GM21723 (cell line): ENCODE measurements at regions not wholly inside any gene's neighbourhood (a gene's known extent, or its start where the extent isn't known, plus 50 kb on each side); places are given as distances from the start of the nearest gene placed in this dataset.
A peak's percentile ranks its signal among the peaks of the same experiment; 100 is the strongest.
"Not testable (repeated sequence)": the region's sequence is repeated elsewhere in the genome, so short reads cannot be mapped to it uniquely, and the experiment has no call there.

ENCODE experiments used
- ATAC-seq: cut with Tn5 transposase; IDR thresholded peaks from one replicate; pipeline ENCODE4 v1.9.1; 2021; ENCODE audit warnings: mild to moderate bottlenecking, moderate library complexity; ENCODE audit not compliant: unreplicated experiment

DNA sequence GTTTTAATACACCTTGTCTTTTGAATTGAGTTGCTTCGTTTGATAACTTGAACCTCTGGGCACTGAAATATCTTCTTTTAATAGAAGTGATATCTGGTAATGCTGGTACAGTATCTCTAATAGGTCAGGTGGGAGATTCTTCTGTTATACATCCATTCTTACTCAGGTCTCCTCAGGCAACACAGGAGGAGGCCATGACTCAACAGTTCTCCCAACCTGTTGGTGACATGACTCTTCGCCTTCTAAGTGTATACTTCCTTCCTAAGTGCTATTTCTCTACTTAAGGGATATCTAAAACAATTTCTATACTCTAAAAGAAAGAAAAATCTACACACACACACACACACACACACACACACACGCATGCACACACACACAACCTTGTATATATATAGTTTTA is 509.1 kb downstream of the PCNX1 start:
- ATAC-seq = no peak

DNA sequence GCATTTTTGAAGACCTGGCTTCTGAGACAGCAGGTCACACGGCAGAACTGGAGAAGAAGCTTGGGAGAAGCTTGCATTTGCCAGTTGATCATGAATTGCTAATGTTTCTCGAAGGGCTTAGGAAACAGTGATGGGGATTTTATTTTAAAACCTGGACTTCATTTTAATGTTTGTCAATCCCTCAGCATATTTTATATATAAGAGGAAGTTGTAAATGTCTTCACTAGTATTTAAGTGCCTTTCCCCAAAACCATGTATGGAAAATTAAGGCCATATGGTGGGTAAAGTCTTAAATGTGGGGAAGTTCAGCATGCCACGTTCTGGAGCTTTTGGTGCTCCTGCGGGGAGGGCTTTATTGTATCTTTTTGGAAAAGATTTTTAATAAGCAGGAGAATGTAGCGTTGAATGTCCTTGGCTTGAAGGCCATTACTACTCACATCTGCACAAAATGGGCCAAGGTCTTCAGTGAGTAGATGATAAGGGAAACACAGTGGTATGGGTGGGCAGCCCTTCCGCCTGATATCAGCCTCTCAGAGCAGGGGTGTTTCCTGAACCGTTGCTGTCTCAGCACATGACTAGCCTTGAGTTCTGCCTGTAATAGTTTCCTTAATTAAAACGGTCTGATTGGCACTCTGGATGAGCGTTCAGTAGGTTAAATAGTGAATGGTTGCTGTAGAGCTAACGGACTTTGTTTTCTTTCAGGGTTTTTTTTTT is 511.4 kb downstream of the PCNX1 start:
- no peak for ATAC-seq

DNA sequence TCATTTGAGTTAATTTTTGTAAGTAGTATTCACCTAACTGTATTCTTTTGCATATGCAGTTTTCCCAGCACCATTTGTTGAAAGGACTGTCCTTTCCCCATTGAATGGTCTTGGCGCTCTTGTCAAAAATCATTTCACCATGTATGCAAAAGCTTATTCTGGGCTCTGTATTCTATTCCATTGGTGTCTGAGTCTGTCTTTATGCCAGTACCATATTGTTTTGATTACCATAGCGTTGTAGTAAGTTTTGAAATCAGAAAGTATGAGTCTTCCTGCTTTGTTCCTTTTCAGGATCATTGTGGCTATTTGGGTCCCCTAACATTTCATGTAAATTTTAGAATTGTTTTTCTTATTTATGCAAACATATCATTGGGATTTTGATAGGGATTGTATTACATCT is 508.7 kb upstream of the RGS6 start:
- ATAC-seq = no peak

DNA sequence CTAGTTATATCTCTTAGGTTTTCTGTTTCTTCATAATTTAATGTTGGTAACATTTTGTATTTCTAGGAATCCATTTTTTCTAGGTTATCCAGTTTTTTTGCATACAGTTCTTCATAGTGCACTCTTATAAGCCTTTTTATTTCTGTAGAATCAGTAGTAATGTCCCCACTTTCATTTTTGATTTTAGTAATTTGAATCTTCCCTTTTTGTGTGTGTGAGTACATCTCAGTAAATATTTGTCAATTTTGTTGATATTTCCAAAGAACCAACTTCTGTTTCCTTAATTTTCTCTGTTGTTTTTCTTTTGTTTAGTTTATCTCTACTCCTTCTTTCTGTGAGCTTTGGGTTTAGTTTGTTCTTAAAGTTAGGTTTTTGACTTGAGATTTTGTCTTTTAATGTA is 507.3 kb upstream of the RGS6 start:
- no peak for ATAC-seq

DNA sequence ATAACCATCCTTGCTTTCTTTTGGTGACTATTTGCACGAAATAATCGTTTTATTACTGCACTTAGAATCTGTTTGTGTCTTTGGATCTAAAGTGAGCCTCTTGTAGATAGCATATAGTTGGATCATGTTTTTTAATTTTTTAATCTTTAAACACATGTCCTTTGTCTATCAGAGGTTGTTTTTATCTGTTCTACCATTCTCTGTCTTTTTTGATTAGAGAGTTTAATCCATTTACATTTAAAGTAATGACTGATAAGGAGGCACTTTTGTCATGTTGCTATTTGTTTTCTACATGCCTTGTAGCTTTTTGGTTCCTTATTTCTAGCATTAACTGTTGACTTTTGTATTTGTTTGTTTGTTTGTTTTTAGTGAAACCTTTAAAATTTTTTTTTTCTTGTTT is 506.2 kb upstream of the RGS6 start:
- no peak for ATAC-seq

DNA sequence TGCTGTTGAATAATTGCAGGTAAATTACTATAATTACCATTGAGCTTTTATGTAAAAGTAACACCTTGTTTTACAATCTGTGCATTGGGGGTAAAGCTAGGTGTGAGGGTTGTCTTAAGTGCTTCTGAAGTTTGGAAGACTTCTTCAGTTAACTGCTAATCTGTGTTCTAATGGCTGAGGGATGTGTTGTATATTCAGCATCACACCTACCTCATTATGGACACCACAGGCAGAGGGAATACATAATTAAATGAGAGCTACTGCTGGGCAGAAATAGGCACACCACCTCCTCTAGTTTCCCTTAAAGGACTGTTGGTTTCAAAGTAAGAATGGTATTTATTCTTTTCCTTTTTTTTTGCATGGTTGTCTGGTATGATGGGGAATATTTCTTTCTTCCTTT is 502.3 kb upstream of the RGS6 start:
- ATAC-seq = no peak

DNA sequence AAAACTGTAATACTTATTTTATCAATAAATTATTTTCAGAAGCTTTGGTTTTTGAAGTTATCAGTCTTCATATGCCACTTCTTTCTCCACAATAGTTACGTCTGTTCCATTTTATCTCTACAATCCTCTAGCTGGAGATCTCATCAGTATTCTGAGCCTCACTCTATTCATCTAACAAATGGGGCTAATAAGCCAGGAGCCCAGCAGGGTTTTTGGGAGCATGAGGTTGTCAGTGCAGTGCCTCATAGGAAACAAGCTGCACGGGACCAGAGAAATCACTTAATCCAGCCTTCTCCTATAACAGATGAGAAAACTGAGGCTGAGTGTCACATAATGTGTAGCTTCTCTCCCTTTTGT is 501.9 kb upstream of the RGS6 start:
- no peak for ATAC-seq

DNA sequence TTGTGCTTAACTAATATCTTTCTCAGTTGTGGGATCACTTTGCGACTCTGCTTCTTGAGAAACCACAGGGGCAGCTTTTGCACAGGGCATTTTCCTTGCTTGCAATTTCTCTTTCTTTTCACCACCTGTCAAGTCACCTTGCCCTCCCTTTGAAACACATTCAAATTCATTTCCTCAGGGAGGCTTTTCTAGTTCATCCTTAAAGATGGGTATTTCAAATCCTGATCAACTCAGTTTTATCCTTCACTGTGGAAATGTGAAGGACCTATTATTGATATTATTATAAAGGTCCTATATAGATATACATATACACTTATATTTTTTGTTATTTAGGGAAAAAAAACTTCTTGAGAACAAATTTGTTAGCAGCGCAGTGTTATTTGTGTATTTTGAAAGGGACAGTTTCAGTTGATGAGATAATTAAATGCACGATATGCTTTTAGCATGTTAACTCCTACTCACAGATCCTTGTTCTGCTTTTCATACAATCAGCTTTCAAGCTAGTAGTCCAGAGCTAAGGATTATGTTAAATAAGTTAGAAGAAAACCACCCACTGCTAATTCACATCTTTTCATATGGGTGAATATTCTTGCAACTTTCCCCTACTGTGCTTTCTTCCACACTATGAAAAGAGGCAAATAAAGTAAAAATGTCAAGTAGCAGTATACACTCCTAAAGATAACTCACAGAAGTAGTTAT is 501.4 kb upstream of the RGS6 start:
- ATAC-seq = peak; percentile 59

DNA sequence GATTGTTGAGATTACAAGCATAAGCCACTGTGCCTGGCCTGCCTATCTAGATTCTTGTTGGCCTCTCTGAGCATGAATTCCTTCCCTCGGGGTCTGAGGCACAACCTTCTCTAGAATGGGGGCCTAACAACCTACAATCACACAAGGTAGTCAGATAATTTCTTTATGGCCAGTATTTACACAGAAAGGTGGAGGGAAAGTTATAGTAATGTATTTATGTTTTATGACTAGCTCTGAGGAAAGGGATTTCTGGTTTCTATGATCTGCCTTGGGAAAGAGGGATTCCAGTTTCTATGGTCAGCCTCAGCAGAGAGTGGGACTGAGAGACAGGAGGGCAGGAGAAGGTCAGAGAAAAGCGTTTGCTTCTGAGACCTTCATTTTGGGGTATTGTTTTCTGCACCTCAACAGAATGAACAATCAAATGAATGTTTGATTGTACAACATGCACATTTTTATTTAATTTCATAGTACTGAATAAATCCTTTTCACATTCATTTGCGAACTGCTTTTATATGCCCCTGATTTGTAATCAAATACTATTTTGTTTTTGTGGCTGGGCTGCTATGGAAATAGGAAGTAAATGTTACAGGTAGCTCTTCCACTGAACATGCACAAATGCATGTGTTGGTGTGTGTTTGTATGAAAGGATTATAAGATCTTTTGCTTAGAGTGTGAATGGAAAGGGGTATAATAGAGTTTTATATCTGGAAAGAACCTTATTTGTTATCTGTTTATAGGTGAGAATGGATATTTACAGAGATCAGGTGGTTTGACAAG is 499.7 kb upstream of the RGS6 start:
- no peak for ATAC-seq

DNA sequence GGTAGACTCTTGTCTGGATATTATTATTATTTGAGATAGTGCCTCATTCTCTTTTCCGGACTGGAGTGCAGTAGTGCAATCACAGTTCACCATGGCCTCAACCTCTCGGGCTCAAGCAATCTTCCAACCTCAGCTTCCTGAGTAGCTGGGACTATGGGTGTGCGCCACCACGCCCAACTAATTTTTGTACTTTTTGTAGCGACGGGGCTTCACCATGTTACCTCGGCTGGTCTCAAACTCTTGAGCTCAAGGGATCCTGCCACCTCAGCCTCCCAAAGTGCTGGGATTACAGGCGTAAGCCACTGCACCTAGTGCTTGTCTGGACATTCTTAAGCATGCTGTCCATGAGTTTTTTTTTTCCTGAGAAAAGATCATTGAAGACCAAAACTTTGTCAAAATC is 498.9 kb upstream of the RGS6 start:
- no peak for ATAC-seq

DNA sequence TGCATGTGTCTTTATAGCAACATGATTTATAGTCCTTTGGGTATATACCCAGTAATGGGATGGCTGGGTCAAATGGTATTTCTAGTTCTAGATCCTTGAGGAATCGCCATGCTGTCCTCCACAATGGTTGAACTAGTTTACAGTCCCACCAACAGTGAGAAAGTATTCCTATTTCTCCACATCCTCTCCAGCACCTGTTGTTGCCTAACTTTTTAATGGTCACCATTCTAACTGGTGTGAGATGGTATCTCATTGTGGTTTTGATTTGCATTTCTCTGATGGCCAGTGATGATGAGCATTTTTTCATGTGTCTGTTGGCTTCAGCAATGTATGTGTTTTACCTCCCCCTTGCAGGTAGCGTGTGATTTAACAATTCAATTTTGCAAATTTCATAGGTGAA is 496.6 kb upstream of the RGS6 start:
- not testable (repeated sequence) for ATAC-seq

DNA sequence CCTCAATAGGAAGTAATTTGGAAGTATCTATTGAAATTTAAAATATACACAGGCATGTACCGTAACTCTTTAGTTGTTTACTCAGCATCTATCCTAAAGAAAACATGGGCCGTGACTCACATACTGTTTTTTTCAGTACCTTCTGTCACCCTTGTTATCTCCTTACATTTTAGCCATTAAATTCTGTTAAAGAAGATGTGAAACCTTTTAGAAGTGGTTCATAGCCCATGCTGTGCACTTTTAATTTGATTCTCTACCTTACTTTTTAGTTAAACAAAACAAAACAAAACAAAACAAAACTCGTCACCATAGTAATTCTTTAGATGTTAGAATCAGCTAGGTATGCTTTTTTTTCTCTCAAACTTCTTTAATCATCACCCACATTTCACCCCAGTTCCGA is 494.4 kb upstream of the RGS6 start:
- ATAC-seq = no peak

DNA sequence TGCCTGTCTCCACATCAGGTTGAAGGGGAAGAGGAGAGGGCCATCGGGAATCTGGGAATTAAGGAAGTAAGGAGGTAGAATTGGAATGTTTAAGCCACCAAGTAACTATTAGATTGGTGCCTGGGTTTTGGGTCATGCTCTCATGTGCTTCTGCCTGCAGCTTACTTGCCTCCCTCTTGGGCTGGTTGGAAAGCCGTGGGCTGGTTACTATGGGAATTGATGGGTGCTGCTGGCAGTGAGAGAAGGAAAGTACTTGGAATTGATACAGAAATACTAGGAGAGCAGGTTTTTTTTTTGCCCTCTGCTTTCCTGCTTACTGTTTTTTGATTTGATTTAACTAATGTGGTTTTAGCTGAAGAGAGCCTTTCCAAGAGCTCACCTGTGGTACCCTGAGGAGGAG is 493.5 kb upstream of the RGS6 start:
- no peak for ATAC-seq

DNA sequence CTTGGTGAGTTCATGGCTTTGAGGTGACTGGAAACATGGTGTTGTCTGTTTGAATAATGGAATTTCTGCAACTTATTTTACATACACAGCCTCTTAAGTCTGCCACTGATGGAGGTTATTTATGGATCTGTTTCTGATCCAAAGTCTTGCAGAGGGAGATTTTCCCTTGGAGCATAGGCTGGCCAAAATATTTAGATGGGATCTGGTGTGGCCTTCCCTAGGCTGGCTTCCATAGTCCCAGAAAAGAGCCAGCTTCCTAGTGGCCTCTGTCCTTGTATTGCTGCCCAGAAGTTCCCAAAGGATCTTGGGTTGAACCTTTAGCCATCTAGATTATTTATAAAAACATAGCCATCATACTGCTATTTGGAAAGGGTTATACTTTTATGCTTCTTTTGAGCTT is 491.1 kb upstream of the RGS6 start:
- no peak for ATAC-seq

DNA sequence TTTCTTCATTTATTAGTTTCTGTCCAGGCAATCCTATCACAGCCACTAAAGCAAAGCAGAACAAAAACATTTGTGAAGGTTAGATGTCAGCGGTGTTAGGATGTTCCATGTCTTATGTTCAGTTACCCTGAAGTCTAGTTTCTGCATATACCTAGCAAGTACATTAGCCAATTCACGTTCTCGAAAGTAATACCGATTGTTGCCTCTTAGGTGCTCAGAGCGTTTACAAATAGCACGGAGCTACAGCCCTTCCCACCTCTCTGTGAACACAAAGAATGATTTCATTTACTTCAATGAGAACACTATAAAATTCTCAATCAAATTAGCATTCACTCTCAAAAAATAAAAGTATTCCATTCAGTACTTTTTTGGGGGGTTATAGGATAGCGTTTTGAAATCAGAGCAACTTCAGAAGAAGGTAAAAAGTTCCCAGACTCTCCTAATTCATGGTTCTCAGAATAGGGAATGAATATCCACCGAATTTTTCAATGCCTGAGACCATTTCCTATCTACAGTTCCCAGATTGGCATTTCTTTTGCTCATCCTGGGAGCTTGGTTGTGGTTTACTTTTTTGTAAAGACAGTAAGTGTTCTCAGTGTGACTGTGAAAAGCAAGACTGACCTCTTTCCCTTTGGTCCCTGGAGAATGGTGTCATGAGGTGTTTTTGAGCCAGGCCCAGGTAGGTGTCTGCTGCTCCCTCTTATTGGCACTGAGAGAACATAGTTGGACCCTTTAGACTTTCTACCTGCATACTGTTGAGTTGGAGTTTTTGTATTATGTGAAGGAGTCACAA is 488.0 kb upstream of the RGS6 start:
- ATAC-seq = no peak

DNA sequence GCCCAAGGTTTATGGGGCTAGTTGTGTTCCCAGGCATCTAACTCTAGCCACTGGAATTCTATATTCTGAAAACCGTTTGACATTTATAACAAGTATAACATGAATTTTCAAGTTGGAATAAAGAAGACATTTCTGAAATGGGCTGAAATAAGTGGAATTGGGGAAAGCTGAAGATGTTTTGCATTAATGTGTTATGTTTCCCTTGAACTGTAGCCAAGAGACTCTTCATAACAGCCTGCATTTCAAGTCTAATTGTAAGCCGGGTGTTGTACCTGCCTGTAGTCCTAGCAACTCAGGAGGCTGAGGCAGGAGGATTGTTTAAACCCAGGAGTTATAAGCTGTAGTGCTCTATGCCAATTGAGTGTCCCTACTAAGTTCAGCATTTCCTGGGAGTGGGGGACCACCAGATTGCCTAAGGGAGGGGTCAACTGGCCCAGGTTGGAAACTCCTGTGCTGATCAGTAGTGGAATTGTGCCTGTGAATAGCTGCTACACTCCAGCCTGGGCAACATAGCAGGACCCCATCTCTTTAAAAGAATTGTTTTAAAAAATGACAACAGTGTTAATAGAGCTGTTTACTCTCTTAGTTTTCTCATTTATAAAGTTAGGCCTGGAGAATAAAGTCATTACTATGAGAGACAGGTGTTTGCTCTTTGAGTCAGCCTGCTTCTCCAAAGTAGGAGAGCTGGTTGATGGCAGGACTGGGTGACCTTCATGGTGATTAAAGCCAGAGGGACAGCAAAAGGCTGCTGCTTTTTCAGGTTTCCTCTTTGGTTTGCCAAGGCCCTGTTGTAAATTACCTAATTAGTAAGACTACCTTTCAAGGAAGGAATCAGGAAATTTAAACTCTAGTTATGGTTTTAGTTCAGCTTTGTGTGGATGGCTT is 483.6 kb upstream of the RGS6 start:
- no peak for ATAC-seq

DNA sequence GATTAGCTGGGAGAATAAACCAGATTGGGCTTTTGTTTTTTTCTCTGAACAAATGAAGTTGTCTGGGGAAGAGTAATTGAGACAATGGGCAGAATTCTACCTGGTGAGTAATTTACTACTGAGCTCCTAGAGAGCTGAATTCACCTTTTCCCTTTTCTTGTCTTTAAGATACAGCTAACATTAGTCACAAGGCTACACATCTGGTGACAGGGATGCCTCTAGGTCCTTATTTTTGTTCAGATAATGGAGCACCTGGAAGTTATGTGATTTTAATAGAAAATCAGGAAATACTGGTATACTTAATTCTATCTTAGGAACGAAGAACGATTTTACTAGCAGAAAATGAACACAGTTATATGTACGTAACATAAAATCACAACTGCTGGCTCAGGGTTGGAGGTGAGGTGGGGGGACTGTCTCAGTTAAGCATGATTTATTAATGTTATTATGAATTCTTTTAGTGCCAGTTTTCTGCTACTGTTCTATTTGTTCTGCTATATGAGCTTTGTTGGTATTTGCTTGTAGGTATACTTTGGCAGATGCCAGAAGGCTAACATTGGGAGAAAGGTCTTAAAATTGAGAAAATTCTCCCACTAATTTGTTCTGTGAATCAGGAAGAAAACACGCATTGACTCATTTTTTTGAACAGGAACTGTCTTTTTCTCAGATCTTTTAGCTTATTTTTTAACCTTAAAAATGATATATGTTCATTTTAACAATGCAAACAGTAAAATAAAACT is 482.7 kb upstream of the RGS6 start:
- ATAC-seq = no peak

DNA sequence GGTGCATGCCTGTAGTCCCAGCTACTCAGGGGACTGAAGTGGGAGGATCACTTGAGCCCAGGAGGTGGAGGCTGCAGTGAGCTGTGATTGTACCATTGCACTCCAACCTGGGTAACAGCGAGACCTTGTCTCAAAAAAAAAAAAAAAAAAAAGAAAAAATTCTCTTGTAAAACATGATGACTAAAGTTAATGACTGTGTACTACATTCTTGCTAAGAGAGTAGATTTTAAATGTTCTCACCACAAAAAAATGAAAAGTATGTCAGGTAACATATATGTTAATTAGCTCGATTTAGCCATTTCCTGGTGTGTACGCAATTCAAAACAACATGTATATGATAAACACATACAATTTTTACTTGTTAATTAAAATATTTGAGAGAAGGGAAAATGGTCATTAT is 480.7 kb upstream of the RGS6 start:
- no peak for ATAC-seq

DNA sequence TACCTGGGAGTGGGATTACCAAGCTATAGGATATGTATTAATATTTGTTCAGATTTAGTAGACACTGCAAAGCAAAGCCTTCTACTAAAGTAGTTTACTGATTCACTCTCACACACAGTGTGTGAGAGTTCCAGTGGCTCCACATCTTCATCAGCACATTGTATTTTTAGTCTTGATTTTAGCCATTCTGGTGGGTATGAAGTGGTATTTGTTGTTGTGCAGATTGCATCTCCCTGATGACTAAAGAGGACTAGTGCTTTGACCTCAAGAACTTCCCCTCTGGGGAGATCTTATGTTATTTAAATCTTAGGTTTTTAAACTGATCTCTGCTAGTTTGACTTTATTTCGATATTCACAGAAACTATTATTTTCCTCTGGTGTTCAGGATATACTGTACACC is 479.7 kb upstream of the RGS6 start:
- ATAC-seq = no peak

DNA sequence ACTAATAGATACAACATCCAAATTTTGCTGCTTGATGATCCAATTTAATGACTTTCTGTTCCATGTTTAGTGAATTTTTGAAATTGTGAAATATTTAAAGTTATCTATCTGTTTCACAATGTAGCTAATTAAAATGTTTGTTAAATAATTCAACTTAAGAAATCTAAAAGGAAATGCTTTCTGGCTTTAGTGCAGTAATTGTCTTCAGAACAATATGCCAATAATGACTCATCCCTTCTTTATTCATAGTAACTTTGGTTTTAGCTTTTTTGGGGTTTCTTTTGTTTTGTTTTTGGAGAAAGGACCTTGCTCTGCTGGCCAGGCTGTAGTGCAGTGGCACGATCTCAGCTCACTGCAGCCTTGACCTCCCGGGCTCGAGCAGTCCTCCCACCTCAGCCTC is 479.2 kb upstream of the RGS6 start:
- ATAC-seq = no peak
